ENCODE measurements at regions not wholly inside any gene's neighbourhood (a gene's known extent, or its start where the extent isn't known, plus 50 kb on each side); places are given as distances from the start of the nearest gene placed in this dataset.

- TF ChIP-seq, protein P1, sequence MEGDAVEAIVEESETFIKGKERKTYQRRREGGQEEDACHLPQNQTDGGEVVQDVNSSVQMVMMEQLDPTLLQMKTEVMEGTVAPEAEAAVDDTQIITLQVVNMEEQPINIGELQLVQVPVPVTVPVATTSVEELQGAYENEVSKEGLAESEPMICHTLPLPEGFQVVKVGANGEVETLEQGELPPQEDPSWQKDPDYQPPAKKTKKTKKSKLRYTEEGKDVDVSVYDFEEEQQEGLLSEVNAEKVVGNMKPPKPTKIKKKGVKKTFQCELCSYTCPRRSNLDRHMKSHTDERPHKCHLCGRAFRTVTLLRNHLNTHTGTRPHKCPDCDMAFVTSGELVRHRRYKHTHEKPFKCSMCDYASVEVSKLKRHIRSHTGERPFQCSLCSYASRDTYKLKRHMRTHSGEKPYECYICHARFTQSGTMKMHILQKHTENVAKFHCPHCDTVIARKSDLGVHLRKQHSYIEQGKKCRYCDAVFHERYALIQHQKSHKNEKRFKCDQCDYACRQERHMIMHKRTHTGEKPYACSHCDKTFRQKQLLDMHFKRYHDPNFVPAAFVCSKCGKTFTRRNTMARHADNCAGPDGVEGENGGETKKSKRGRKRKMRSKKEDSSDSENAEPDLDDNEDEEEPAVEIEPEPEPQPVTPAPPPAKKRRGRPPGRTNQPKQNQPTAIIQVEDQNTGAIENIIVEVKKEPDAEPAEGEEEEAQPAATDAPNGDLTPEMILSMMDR (tag by site-specific recombination; IDR thresholded peaks at IDR 0.05): no peak
- TF ChIP-seq MYNN (tag by site-specific recombination; IDR thresholded peaks at IDR 0.05; ENCODE audit: borderline replicate concordance): no peak
- no peak for TF ChIP-seq ZNF670 (tag by site-specific recombination; IDR thresholded peaks at IDR 0.05; ENCODE audit: low read depth)
- TF ChIP-seq SCRT2 (tag by site-specific recombination; IDR thresholded peaks at IDR 0.05): no peak
- TF ChIP-seq HOXC10 (CRISPR knock-in tag; IDR thresholded peaks at IDR 0.05): no peak
- TF ChIP-seq ZNF292 (tag by site-specific recombination; IDR thresholded peaks at IDR 0.05; ENCODE audit: borderline replicate concordance, low read depth): no peak
- TF ChIP-seq, protein P2, sequence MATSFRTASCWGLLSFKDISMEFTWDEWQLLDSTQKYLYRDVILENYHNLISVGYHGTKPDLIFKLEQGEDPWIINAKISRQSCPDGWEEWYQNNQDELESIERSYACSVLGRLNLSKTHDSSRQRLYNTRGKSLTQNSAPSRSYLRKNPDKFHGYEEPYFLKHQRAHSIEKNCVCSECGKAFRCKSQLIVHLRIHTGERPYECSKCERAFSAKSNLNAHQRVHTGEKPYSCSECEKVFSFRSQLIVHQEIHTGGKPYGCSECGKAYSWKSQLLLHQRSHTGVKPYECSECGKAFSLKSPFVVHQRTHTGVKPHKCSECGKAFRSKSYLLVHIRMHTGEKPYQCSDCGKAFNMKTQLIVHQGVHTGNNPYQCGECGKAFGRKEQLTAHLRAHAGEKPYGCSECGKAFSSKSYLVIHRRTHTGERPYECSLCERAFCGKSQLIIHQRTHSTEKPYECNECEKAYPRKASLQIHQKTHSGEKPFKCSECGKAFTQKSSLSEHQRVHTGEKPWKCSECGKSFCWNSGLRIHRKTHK (tag by site-specific recombination; IDR thresholded peaks at IDR 0.05): no peak
- TF ChIP-seq, protein P3, sequence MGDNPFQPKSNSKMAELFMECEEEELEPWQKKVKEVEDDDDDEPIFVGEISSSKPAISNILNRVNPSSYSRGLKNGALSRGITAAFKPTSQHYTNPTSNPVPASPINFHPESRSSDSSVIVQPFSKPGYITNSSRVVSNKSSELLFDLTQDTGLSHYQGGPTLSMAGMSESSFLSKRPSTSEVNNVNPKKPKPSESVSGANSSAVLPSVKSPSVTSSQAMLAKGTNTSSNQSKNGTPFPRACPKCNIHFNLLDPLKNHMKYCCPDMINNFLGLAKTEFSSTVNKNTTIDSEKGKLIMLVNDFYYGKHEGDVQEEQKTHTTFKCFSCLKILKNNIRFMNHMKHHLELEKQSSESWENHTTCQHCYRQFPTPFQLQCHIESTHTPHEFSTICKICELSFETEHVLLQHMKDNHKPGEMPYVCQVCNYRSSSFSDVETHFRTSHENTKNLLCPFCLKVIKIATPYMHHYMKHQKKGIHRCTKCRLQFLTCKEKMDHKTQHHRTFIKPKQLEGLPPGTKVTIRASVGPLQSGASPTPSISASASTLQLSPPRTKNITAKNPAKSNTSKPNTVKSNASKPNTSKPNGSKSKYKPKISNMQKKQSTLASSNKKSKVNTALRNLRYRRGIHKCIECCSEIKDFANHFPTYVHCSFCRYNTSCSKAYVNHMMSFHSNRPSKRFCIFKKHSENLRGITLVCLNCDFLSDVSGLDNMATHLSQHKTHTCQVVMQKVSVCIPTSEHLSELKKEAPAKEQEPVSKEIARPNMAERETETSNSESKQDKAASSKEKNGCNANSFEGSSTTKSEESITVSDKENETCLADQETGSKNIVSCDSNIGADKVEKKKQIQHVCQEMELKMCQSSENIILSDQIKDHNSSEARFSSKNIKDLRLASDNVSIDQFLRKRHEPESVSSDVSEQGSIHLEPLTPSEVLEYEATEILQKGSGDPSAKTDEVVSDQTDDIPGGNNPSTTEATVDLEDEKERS (tag by site-specific recombination; IDR thresholded peaks at IDR 0.05): no peak
- TF ChIP-seq ZNF174 (tag by site-specific recombination; IDR thresholded peaks at IDR 0.05): no peak
- no peak for TF ChIP-seq ZFP69B (tag by site-specific recombination; IDR thresholded peaks at IDR 0.05)
- no peak for TF ChIP-seq PBX3 (CRISPR knock-in tag; IDR thresholded peaks at IDR 0.05)
- TF ChIP-seq, protein P4, sequence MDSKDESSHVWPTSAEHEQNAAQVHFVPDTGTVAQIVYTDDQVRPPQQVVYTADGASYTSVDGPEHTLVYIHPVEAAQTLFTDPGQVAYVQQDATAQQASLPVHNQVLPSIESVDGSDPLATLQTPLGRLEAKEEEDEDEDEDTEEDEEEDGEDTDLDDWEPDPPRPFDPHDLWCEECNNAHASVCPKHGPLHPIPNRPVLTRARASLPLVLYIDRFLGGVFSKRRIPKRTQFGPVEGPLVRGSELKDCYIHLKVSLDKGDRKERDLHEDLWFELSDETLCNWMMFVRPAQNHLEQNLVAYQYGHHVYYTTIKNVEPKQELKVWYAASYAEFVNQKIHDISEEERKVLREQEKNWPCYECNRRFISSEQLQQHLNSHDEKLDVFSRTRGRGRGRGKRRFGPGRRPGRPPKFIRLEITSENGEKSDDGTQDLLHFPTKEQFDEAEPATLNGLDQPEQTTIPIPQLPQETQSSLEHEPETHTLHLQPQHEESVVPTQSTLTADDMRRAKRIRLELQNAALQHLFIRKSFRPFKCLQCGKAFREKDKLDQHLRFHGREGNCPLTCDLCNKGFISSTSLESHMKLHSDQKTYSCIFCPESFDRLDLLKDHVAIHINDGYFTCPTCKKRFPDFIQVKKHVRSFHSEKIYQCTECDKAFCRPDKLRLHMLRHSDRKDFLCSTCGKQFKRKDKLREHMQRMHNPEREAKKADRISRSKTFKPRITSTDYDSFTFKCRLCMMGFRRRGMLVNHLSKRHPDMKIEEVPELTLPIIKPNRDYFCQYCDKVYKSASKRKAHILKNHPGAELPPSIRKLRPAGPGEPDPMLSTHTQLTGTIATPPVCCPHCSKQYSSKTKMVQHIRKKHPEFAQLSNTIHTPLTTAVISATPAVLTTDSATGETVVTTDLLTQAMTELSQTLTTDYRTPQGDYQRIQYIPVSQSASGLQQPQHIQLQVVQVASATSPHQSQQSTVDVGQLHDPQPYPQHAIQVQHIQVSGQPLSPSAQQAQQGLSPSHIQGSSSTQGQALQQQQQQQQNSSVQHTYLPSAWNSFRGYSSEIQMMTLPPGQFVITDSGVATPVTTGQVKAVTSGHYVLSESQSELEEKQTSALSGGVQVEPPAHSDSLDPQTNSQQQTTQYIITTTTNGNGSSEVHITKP (tag by site-specific recombination; IDR thresholded peaks at IDR 0.05): no peak
- TF ChIP-seq, protein P5, sequence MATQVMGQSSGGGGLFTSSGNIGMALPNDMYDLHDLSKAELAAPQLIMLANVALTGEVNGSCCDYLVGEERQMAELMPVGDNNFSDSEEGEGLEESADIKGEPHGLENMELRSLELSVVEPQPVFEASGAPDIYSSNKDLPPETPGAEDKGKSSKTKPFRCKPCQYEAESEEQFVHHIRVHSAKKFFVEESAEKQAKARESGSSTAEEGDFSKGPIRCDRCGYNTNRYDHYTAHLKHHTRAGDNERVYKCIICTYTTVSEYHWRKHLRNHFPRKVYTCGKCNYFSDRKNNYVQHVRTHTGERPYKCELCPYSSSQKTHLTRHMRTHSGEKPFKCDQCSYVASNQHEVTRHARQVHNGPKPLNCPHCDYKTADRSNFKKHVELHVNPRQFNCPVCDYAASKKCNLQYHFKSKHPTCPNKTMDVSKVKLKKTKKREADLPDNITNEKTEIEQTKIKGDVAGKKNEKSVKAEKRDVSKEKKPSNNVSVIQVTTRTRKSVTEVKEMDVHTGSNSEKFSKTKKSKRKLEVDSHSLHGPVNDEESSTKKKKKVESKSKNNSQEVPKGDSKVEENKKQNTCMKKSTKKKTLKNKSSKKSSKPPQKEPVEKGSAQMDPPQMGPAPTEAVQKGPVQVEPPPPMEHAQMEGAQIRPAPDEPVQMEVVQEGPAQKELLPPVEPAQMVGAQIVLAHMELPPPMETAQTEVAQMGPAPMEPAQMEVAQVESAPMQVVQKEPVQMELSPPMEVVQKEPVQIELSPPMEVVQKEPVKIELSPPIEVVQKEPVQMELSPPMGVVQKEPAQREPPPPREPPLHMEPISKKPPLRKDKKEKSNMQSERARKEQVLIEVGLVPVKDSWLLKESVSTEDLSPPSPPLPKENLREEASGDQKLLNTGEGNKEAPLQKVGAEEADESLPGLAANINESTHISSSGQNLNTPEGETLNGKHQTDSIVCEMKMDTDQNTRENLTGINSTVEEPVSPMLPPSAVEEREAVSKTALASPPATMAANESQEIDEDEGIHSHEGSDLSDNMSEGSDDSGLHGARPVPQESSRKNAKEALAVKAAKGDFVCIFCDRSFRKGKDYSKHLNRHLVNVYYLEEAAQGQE (tag by site-specific recombination; IDR thresholded peaks at IDR 0.05): no peak
- TF ChIP-seq, protein P6, sequence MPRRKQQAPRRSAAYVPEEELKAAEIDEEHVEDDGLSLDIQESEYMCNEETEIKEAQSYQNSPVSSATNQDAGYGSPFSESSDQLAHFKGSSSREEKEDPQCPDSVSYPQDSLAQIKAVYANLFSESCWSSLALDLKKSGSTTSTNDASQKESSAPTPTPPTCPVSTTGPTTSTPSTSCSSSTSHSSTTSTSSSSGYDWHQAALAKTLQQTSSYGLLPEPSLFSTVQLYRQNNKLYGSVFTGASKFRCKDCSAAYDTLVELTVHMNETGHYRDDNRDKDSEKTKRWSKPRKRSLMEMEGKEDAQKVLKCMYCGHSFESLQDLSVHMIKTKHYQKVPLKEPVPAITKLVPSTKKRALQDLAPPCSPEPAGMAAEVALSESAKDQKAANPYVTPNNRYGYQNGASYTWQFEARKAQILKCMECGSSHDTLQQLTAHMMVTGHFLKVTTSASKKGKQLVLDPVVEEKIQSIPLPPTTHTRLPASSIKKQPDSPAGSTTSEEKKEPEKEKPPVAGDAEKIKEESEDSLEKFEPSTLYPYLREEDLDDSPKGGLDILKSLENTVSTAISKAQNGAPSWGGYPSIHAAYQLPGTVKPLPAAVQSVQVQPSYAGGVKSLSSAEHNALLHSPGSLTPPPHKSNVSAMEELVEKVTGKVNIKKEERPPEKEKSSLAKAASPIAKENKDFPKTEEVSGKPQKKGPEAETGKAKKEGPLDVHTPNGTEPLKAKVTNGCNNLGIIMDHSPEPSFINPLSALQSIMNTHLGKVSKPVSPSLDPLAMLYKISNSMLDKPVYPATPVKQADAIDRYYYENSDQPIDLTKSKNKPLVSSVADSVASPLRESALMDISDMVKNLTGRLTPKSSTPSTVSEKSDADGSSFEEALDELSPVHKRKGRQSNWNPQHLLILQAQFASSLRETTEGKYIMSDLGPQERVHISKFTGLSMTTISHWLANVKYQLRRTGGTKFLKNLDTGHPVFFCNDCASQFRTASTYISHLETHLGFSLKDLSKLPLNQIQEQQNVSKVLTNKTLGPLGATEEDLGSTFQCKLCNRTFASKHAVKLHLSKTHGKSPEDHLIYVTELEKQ (tag by site-specific recombination; IDR thresholded peaks at IDR 0.05; ENCODE audit: borderline replicate concordance): no peak
These were observed 422.7 kb upstream of the ADAMTS16 start for GRCh38 chr5:4717446-4717845.
